Skeletal muscle satellite cell (primary cell): ENCODE measurements at regions not wholly inside any gene's neighbourhood (a gene's known extent, or its start where the extent isn't known, plus 50 kb on each side); places are given as distances from the start of the nearest gene placed in this dataset.
"Not testable (repeated sequence)": the region's sequence is repeated elsewhere in the genome, so short reads cannot be mapped to it uniquely, and the experiment has no call there.

Experiments used
- H3K27me3 ChIP-seq: 2 replicates; pipeline ENCODE4 v1.7.0; 2013; ENCODE audit warnings: low read length; ENCODE audit not compliant: control insufficient read depth, insufficient read depth
- H3K36me3 ChIP-seq: 2 replicates; pipeline ENCODE4 v1.7.0; 2013; ENCODE audit warnings: mild to moderate bottlenecking, control low read depth, low read length; ENCODE audit not compliant: insufficient read depth
- H3K4me1 ChIP-seq: 2 replicates; pipeline ENCODE4 v1.7.0; 2013; ENCODE audit warnings: low read length; ENCODE audit not compliant: control insufficient read depth, insufficient read depth
- H3K4me2 ChIP-seq: 2 replicates; pipeline ENCODE4 v1.7.0; 2013; ENCODE audit warnings: mild to moderate bottlenecking, low read length
- H3K4me3 ChIP-seq: 2 replicates; pipeline ENCODE4 v1.7.0; 2013; ENCODE audit warnings: low read length
- H3K9ac ChIP-seq: 2 replicates; pipeline ENCODE4 v1.7.0; 2013; ENCODE audit warnings: mild to moderate bottlenecking, low read depth, low read length, moderate library complexity
- H3K9me3 ChIP-seq: replicated peaks from 2 replicates; pipeline ENCODE4 v1.7.0; 2013; ENCODE audit warnings: mild to moderate bottlenecking, control low read depth, low read length

- Histone ChIP-seq H3K4me1 (no peaks in the 10 kb centered on the region), H3K36me3 (no peaks in the 10 kb centered on the region), H3K4me3 (no peak overlapping the region)
These were observed 54.1 kb downstream of the MAFB start for GRCh38 chr20:40634891-40635290.

DNA sequence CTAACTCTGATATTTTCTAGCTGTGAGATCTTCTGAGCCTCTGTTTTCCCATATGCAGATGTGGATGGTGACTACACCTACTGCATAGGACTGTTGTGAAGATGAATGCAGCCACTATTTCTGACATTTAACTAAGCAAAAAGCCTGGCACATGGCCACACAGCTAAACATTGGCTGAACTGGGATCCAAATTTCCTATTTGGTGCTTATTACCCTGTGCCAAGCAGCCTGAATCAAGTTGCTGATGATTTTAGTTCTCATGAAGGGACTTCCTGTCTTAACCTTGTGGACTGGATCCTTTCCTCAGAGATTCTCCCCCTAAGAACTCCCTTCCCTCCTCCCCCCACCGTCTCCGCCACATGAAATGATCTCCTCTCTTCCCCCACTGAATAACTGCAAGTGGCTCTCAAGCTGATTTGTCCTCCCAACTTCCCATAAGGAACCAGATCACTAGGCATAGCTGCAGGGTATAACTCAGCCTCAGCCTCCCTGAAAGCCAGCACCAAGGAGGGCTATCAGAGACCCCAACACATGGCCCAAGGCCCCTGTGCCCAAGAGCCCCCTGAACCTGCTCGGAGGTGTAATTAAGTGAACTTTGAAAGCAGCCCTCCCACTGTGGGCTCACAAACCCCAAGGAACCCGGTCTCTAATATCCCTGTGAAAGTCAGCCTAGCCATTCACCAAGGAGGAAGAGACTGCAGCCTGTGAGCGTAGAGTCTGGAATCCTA lies 55.7 kb downstream of the MAFB start:
- no peak overlapping the region for H3K9ac ChIP-seq
- no peaks in the 10 kb centered on the region for H3K9me3 ChIP-seq
- no peaks in the 10 kb centered on the region for H3K36me3 ChIP-seq
- no peak overlapping the region for H3K4me2 ChIP-seq
- no peak overlapping the region for H3K4me3 ChIP-seq
- H3K27me3 ChIP-seq, result peaks cover 4% of the 10 kb centered on the region
- H3K4me1 ChIP-seq, result no peaks in the 10 kb centered on the region

More at GRCh38 chr20:40634891-40635290, 54.1 kb downstream of the MAFB start:
- Histone ChIP-seq H3K9me3 (no peaks in the 10 kb centered on the region), H3K27me3 (no peaks in the 10 kb centered on the region), H3K9ac (no peak overlapping the region), H3K4me2 (no peak overlapping the region)

DNA sequence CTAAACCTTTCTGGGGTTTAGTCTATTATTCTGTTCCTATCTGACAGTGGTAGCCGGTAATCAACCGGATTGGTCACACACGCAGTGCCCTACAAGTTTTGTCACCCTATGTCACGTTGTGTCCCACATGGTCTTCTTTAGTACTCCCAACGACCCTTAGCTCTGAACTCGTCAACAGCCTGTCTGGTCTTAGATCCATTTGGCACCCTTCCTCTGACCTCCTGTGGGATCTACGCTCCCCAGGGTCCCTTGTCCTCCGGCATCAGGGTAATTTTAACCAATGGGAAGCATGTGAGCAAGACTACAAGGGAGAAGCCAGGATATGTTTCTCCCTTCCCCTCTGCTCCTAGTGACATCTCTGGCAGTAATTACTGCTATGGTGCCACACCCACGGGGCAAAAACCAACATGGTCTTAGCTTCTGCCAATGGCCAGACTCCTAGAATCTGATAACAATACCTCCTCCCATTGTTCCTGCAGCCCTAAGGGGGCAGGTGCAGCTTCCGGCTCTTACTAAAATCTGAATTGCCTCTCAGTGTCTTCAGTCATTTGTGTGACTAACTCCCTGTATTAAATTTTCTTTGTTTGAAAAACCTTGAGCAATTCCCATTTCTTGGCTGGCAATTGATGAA lies 56.6 kb downstream of the MAFB start:
- Histone ChIP-seq H3K9ac (no peak overlapping the region), H3K27me3 (peaks cover 4% of the 10 kb centered on the region), H3K4me2 (no peak overlapping the region), H3K4me3 (no peak overlapping the region), H3K36me3 (no peaks in the 10 kb centered on the region), H3K9me3 (no peaks in the 10 kb centered on the region), H3K4me1 (no peaks in the 10 kb centered on the region)

DNA sequence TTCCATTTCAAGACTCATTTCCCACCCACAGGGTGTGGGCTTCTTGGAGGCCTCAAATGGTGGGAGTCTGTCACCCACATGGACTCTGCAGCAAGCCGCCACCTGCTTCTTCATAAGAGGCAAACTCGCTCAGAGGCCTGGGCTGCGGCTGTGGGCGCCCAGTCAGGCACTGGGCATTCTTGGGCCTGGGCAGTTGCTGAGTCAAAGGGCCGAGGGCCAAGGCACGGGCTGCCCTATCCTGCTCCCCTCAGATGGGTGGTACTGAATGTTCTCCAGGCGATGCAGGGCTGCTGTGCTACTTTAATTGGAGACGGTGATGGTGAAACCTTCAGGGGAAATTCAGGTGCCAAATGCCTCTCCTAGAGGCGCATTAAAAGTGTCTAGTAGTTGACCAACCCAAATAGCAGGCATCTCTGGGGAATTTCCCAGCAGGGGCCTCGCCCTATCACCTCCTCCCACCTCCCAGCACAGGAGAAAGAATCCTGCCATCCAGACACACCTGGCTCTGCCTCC lies 57.9 kb downstream of the MAFB start:
- H3K9me3 ChIP-seq, result no peaks in the 10 kb centered on the region
- H3K4me1 ChIP-seq, result no peaks in the 10 kb centered on the region
- no peak overlapping the region for H3K4me2 ChIP-seq
- no peak overlapping the region for H3K4me3 ChIP-seq
- no peaks in the 10 kb centered on the region for H3K36me3 ChIP-seq
- no peak overlapping the region for H3K9ac ChIP-seq
- peaks cover 4% of the 10 kb centered on the region for H3K27me3 ChIP-seq

- H3K36me3 ChIP-seq, result no peaks in the 10 kb centered on the region
- H3K27me3 ChIP-seq, result peaks cover 4% of the 10 kb centered on the region
- H3K9ac ChIP-seq, result no peak overlapping the region
- no peaks in the 10 kb centered on the region for H3K9me3 ChIP-seq
- H3K4me2 ChIP-seq, result no peak overlapping the region
- no peaks in the 10 kb centered on the region for H3K4me1 ChIP-seq
- no peak overlapping the region for H3K4me3 ChIP-seq
These were observed 58.3 kb downstream of the MAFB start for GRCh38 chr20:40630713-40631112.

DNA sequence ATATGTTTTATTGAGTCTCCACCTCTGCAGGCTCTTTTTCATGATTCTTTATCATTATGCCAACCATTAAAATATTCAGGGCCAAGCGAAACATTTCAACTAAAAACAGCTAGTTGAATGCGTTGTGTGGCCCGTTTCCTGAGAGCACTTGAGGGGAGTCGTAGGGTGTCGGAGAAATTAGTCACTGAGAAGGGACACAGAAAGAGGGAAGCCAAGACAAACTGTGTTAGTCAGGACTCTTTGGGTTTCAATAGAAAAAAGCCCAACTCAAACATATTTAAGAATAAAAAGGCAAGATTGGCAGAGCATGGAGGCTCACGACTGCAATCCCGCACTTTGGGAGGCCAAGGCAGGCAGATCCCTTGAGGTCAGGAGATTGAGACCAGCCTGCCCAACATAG lies 58.9 kb downstream of the MAFB start:
- peaks cover 4% of the 10 kb centered on the region for H3K27me3 ChIP-seq
- no peak overlapping the region for H3K9ac ChIP-seq
- H3K4me1 ChIP-seq, result no peaks in the 10 kb centered on the region
- no peaks in the 10 kb centered on the region for H3K9me3 ChIP-seq
- H3K36me3 ChIP-seq, result no peaks in the 10 kb centered on the region
- no peak overlapping the region for H3K4me2 ChIP-seq
- H3K4me3 ChIP-seq, result no peak overlapping the region

- H3K4me2 ChIP-seq, result no peak overlapping the region
- H3K9me3 ChIP-seq, result no peaks in the 10 kb centered on the region
- peaks cover 4% of the 10 kb centered on the region for H3K27me3 ChIP-seq
- H3K36me3 ChIP-seq, result no peaks in the 10 kb centered on the region
- H3K4me3 ChIP-seq, result no peak overlapping the region
- H3K9ac ChIP-seq, result no peak overlapping the region
- H3K4me1 ChIP-seq, result no peaks in the 10 kb centered on the region
These were observed 60.2 kb downstream of the MAFB start for GRCh38 chr20:40628877-40629276.

GRCh38 chr20:40619053-40619452 lies 70.0 kb downstream of the MAFB start:
- not testable (repeated sequence) for H3K4me2 ChIP-seq, H3K9ac ChIP-seq, H3K4me3 ChIP-seq, H3K27me3 ChIP-seq, H3K36me3 ChIP-seq, H3K4me1 ChIP-seq, H3K9me3 ChIP-seq

DNA sequence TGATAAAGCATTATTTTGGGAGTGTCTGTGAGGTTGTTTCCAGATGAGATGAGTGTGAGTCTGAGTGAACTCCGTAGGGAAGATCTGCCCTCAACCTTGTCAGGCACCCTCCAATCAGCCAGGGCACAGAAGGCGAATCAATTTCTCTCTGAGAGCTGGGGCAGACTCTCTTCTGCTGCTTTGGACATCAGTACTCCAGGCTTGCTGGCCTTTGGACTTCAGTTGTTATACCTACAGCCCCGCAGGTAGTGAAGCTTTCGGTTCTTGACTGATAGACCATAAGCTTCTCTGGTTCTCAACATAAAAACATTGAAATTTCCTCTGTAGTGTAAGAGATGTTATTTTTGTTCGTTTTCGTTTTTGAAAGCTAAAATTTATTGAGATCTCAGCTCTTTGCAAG lies 71.4 kb downstream of the MAFB start:
- H3K4me1 ChIP-seq, result no peaks in the 10 kb centered on the region
- H3K9ac ChIP-seq, result no peak overlapping the region
- no peaks in the 10 kb centered on the region for H3K9me3 ChIP-seq
- no peaks in the 10 kb centered on the region for H3K36me3 ChIP-seq
- no peak overlapping the region for H3K4me3 ChIP-seq
- H3K4me2 ChIP-seq, result no peak overlapping the region
- peaks cover 5% of the 10 kb centered on the region for H3K27me3 ChIP-seq

DNA sequence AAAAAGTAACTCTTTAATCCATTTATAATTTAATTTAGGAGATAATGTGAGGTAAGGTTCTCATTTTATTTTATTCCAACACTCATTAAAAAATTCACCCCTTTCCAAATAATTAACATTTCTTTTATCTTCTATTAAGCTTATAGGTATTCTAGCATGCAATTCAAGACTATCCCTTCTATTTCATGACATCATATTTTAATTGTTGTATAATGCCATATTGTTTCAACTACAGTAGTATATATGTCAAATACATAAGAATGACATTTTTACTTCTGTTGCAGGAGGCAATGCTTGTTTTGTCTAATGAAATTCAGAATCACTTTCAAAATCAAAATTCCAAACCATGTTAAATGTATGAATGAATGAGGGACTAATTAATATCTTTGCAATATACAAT lies 76.2 kb downstream of the MAFB start:
- H3K4me2 ChIP-seq, result no peak overlapping the region
- no peak overlapping the region for H3K9ac ChIP-seq

GRCh38 chr20:40612247-40612646 lies 76.8 kb downstream of the MAFB start:
- H3K4me2 ChIP-seq, result no peak overlapping the region
- H3K9me3 ChIP-seq, result no peaks in the 10 kb centered on the region
- peaks cover 9% of the 10 kb centered on the region for H3K27me3 ChIP-seq
- no peak overlapping the region for H3K9ac ChIP-seq
- no peak overlapping the region for H3K4me3 ChIP-seq
- no peaks in the 10 kb centered on the region for H3K36me3 ChIP-seq
- H3K4me1 ChIP-seq, result no peaks in the 10 kb centered on the region

More for the DNA sequence above, 76.2 kb downstream of the MAFB start:
- peaks cover 5% of the 10 kb centered on the region for H3K27me3 ChIP-seq
- H3K4me3 ChIP-seq, result no peak overlapping the region
- no peaks in the 10 kb centered on the region for H3K9me3 ChIP-seq
- H3K36me3 ChIP-seq, result no peaks in the 10 kb centered on the region
- no peaks in the 10 kb centered on the region for H3K4me1 ChIP-seq

- H3K9me3 ChIP-seq, result no peaks in the 10 kb centered on the region
- H3K4me3 ChIP-seq, result no peak overlapping the region
- H3K36me3 ChIP-seq, result no peaks in the 10 kb centered on the region
- H3K4me1 ChIP-seq, result no peaks in the 10 kb centered on the region
- H3K9ac ChIP-seq, result no peak overlapping the region
- peaks cover 5% of the 10 kb centered on the region for H3K27me3 ChIP-seq
- no peak overlapping the region for H3K4me2 ChIP-seq
These were observed 78.3 kb downstream of the MAFB start for GRCh38 chr20:40610730-40611129.
